Fibroblast of lung (primary cell): ENCODE measurements at regions not wholly inside any gene's neighbourhood (a gene's known extent, or its start where the extent isn't known, plus 50 kb on each side); places are given as distances from the start of the nearest gene placed in this dataset.

ENCODE experiments used
- DNase-seq, 2 donors: peaks; one replicate each; pipeline versions ENCODE4 v3.0.0 to v3.0.0-alpha.2; 2010; ENCODE audit warnings: low read depth in 2 of 2
- H2AFZ ChIP-seq: 2 replicates; pipeline ENCODE4 v1.5.1; 2012; ENCODE audit warnings: low read length, control low read depth, inconsistent platforms
- H3K27ac ChIP-seq: 2 replicates; pipeline ENCODE4 v1.5.1; 2011; ENCODE audit warnings: low read length, control low read depth; ENCODE audit not compliant: insufficient read depth
- H3K27me3 ChIP-seq: 2 replicates; pipeline ENCODE4 v1.5.1; 2011; ENCODE audit warnings: mild to moderate bottlenecking, low read length; ENCODE audit not compliant: control insufficient read depth, insufficient read depth
- H3K36me3 ChIP-seq: 2 replicates; pipeline ENCODE4 v1.5.1; 2011; ENCODE audit warnings: low read length; ENCODE audit not compliant: control insufficient read depth, insufficient read depth
- H3K4me1 ChIP-seq: 2 replicates; pipeline ENCODE4 v1.5.1; 2011; ENCODE audit warnings: low read length; ENCODE audit not compliant: control insufficient read depth, insufficient read depth; ENCODE audit errors: extremely low read depth
- H3K4me2 ChIP-seq: 2 replicates; pipeline ENCODE4 v1.5.1; 2011; ENCODE audit warnings: low read length, control low read depth; ENCODE audit not compliant: insufficient read depth; ENCODE audit errors: extremely low read depth
- H3K4me3 ChIP-seq, 4 experiments: fragments of 200-600 bp in 1 of 4; sonication (generic) in 1 of 4; replicated peaks in 1 of 4; 2 replicates each; pipeline ENCODE4 v1.5.1; 2011 to 2016; ENCODE audit warnings: low read length in 4 of 4, low read depth in 3 of 4, mild to moderate bottlenecking in 3 of 4, control low read depth in 2 of 4, inconsistent platforms in 1 of 4, mixed read lengths in 1 of 4; ENCODE audit not compliant: insufficient read depth in 1 of 4; ENCODE audit errors: control extremely low read depth in 1 of 4
- H3K79me2 ChIP-seq: 2 replicates; pipeline ENCODE4 v1.5.1; 2012; ENCODE audit warnings: mild to moderate bottlenecking, low read length, inconsistent platforms; ENCODE audit not compliant: control insufficient read depth, insufficient read depth
- H3K9ac ChIP-seq: 2 replicates; pipeline ENCODE4 v1.5.1; 2011; ENCODE audit warnings: mild to moderate bottlenecking, low read length, control low read depth; ENCODE audit not compliant: insufficient read depth
- H3K9me3 ChIP-seq: 2 replicates; pipeline ENCODE4 v1.5.1; 2012; ENCODE audit warnings: low read depth, low read length; ENCODE audit not compliant: control insufficient read depth, insufficient read depth
- H4K20me1 ChIP-seq: 2 replicates; pipeline ENCODE4 v1.5.1; 2011; ENCODE audit warnings: low read length; ENCODE audit not compliant: control insufficient read depth, insufficient read depth; ENCODE audit errors: extremely low read depth
- EZH2 ChIP-seq: IDR thresholded peaks from 2 replicates; pipeline ENCODE4 v1.5.1; 2012; ENCODE audit warnings: low read length, control low read depth, mild to moderate bottlenecking; ENCODE audit errors: missing control alignments
- TF ChIP-seq, protein P1 (sequence below), 2 donors: IDR thresholded peaks in 1 of 2; conservative IDR thresholded peaks in 1 of 2; 1 replicate in 1 of 2; 2 replicates in 1 of 2; pipeline ENCODE4 v1.5.1; 2011 to 2012; ENCODE audit warnings: low read length in 2 of 2, control low read depth in 1 of 2, inconsistent platforms in 1 of 2, low read depth in 1 of 2, mild to moderate bottlenecking in 1 of 2

DNA sequence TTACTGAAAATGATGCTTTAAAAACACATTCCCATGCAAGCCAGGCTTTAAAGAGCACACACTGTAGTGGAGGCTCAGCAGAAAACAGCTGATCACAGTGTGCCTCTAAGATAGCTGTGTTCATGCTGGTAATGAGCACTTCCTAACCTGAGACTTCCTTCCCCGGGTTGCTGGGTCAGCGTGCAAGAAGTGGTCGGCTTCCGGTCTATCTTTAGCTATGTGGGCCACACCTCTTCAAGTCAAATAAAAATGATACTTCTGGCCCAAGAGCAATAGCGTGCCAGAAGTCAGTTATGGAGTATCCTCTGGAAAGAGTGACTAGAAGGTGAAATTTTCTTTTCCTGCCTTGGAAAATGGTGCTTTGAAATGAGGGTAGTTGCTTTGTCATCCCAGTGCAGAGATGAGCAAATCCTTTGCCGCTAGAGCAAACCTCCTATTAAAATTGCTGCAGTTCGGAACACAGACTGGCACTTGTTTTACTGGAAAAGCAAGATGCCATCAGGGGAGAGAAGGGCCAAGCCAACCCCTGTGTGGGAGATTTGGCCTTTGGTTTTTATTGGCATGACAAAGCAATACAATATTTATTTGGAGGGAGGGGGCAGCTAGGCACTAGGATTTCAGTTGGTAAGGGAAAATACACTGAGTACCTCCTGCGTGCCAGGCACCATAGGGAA, 64.2 kb downstream of the ARHGAP35 start:
- no peak overlapping the region for H3K4me2 ChIP-seq
- H3K9ac ChIP-seq: no peak overlapping the region
- no peaks in the 10 kb centered on the region for H3K4me1 ChIP-seq
- TF ChIP-seq, protein P1, sequence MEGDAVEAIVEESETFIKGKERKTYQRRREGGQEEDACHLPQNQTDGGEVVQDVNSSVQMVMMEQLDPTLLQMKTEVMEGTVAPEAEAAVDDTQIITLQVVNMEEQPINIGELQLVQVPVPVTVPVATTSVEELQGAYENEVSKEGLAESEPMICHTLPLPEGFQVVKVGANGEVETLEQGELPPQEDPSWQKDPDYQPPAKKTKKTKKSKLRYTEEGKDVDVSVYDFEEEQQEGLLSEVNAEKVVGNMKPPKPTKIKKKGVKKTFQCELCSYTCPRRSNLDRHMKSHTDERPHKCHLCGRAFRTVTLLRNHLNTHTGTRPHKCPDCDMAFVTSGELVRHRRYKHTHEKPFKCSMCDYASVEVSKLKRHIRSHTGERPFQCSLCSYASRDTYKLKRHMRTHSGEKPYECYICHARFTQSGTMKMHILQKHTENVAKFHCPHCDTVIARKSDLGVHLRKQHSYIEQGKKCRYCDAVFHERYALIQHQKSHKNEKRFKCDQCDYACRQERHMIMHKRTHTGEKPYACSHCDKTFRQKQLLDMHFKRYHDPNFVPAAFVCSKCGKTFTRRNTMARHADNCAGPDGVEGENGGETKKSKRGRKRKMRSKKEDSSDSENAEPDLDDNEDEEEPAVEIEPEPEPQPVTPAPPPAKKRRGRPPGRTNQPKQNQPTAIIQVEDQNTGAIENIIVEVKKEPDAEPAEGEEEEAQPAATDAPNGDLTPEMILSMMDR (conservative IDR thresholded peaks at IDR 0.05 in 1 of 2, IDR thresholded peaks at IDR 0.05 in 1 of 2; ENCODE audit: low read depth in 1 of 2, low read length in 2 of 2): no peak
- TF ChIP-seq EZH2: no peak
- no peaks in the 10 kb centered on the region for H3K36me3 ChIP-seq
- H3K9me3 ChIP-seq: no peaks in the 10 kb centered on the region
- H3K79me2 ChIP-seq: peaks cover 42% of the 10 kb centered on the region
- no peak overlapping the region for H3K27ac ChIP-seq
- H4K20me1 ChIP-seq: no peaks in the 10 kb centered on the region
- H3K4me3 ChIP-seq: no peak overlapping the region
- H3K27me3 ChIP-seq: no peaks in the 10 kb centered on the region
- no peak overlapping the region for H2AFZ ChIP-seq
- no peak for DNase-seq

DNA sequence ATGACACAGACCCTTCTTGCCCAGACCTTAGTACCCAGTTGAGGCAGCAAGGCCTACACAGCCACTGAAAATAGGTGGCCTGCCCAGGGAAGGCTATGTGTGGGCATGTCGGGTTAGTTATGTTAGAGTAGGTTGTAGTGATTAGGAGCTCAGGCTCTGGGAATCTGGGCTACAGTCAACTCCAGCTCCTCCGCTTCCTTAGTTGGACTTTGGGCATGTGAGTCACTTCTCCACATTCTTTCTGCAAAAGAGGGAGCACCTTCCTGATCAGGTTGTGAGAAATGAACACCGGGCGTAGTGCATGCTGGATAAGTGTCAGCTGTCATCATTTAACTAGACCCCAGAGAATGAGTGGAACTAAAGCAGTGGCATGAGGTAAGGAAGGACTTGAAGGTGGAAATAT, 64.8 kb downstream of the ARHGAP35 start:
- Histone ChIP-seq H3K9me3 (no peaks in the 10 kb centered on the region), H3K27ac (no peak overlapping the region), H3K79me2 (peaks cover 42% of the 10 kb centered on the region), H3K4me2 (no peak overlapping the region), H3K27me3 (no peaks in the 10 kb centered on the region), H3K4me3 (no peak overlapping the region), H4K20me1 (no peaks in the 10 kb centered on the region), H3K4me1 (no peaks in the 10 kb centered on the region), H2AFZ (no peak overlapping the region), H3K36me3 (no peaks in the 10 kb centered on the region), H3K9ac (no peak overlapping the region)
- TF ChIP-seq, protein P1 (conservative IDR thresholded peaks at IDR 0.05 in 1 of 2, IDR thresholded peaks at IDR 0.05 in 1 of 2; ENCODE audit: low read depth in 1 of 2, low read length in 2 of 2): no peak
- TF ChIP-seq EZH2: no peak
- DNase-seq: peak in 1 of 2 donors; percentile 78

DNA sequence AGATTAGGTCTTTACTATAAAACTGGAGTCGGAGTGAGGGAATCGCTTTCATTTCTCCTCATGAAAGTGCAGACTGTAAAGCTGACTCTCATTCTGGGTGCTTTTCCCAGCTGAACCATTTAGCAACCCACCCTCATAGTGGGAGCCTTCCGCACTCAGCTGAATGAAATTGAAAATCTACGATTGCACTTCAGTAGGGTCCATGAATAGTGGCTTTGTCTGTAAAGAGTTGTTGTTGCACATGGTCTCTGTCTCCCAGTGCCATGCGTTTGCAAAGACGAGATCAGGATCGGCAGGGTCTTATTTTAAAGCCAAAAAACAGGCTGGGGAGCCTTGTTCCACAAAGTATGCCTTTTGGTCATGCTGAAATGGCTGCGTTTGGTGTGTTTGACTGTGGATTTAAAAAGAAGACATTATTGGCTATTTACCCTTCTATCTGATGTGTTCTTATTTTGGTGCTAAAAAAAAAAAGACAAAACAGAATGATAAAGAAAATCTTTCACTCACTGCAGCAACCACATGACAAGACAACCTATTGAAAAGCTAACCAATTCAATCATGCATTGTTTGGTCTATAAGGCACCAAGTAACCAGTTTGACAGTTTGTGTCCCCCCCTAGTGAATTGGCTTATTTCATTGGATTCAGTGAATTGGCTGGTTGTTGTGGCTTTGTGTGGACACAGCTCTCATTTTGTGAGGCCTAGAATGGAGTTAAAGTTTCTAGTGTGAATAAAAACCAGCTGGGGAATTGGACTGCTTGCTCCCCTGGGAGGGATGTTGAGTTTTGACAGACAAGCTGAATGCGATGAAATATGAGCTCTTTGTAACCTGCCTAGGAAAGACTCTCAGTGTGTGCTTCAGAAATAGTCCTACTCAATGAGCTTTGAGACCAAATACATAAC, 65.6 kb downstream of the ARHGAP35 start:
- H3K9me3 ChIP-seq: no peaks in the 10 kb centered on the region
- peaks cover 41% of the 10 kb centered on the region for H3K79me2 ChIP-seq
- no peaks in the 10 kb centered on the region for H4K20me1 ChIP-seq
- no peak overlapping the region for H3K9ac ChIP-seq
- no peak for DNase-seq
- TF ChIP-seq, protein P1 (conservative IDR thresholded peaks at IDR 0.05 in 1 of 2, IDR thresholded peaks at IDR 0.05 in 1 of 2; ENCODE audit: low read depth in 1 of 2, low read length in 2 of 2): no peak
- no peaks in the 10 kb centered on the region for H3K4me1 ChIP-seq
- H3K4me3 ChIP-seq: no peak overlapping the region
- no peaks in the 10 kb centered on the region for H3K36me3 ChIP-seq
- no peak overlapping the region for H3K4me2 ChIP-seq
- no peaks in the 10 kb centered on the region for H3K27me3 ChIP-seq
- H2AFZ ChIP-seq: no peak overlapping the region
- no peak overlapping the region for H3K27ac ChIP-seq
